Stromal cell of bone marrow (primary cell): ENCODE measurements at regions not wholly inside any gene's neighbourhood (a gene's known extent, or its start where the extent isn't known, plus 50 kb on each side); places are given as distances from the start of the nearest gene placed in this dataset.
"Not testable (repeated sequence)": the region's sequence is repeated elsewhere in the genome, so short reads cannot be mapped to it uniquely, and the experiment has no call there.

Experiments
- DNase-seq: peaks from one replicate; pipeline ENCODE4 v3.0.0-alpha.2; 2012; ENCODE audit warnings: low read depth

- not testable (repeated sequence) for DNase-seq
Measured at GRCh38 chr20:25864963-25865714, 168.5 kb upstream of the ZNF337 start.

GRCh38 chr20:25864326-25864962 lies 167.8 kb upstream of the ZNF337 start:
- no peak for DNase-seq

GRCh38 chr20:25863536-25864325 lies 167.1 kb upstream of the ZNF337 start:
- no peak for DNase-seq

DNA sequence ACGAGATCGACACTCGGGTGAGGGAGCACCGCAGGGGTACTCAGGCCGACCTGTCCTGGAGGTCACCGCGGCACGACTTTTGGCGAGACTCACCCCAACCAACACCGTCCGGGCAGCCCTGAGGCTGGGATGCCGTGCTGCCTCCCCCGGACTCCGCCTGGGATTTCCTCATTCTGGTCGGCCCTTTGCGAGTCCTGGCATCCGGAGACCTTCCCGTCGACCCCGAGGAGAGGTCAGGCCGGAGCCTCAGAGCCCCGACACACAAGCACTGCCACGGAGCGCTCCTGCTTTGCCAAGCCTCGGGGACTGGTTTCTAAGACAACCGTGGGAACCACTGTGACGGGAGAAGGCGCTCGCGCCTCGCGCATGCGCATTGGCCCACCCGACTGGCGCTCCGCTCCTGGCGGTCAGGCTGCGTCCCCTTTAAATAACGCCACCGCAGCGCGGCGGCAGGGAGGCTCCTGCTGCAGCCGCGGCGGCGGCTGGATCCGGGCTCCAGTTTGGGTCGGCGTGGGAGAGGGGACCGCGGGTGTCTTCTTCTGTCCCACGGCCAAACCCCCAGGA lies 166.4 kb upstream of the ZNF337 start:
- DNase-seq = peak; percentile 61

DNA sequence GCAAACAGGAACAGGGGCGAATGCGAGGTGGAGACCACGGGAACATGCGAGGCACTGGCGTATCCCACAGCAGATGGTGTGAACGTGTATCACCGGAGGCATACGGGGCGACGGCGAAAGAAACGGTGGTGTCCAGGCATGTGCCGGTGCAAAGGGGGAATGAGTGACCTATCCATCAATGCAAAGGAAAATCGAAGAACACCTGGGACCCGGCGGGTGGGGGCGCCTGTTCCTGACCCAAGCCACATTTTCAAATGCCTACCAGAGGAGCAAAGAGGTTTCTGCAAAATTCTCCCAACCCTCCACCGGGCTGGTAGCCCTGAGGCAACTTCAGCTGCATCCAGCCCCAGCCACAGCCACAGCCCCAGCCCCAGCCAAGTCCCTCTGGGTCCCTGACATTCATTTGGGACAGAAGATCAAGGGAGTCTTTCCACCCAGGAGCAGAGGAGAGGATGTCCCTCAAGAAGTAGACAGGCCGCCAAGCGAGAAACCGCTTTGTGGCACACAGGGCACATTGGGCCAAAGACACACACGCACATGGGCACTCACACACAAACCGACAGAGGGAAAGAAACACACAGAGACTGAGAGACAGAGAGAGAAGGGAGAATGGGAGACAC lies 164.0 kb upstream of the ZNF337 start:
- DNase-seq = no peak

GRCh38 chr20:25859649-25860530 lies 163.2 kb upstream of the ZNF337 start:
- no peak for DNase-seq

- DNase-seq = no peak
Measured at GRCh38 chr20:25858495-25859425, 162.1 kb upstream of the ZNF337 start.

GRCh38 chr20:25857091-25857788 lies 160.6 kb upstream of the ZNF337 start:
- not testable (repeated sequence) for DNase-seq

GRCh38 chr20:25856256-25856884 lies 159.7 kb upstream of the ZNF337 start:
- DNase-seq = no peak

DNA sequence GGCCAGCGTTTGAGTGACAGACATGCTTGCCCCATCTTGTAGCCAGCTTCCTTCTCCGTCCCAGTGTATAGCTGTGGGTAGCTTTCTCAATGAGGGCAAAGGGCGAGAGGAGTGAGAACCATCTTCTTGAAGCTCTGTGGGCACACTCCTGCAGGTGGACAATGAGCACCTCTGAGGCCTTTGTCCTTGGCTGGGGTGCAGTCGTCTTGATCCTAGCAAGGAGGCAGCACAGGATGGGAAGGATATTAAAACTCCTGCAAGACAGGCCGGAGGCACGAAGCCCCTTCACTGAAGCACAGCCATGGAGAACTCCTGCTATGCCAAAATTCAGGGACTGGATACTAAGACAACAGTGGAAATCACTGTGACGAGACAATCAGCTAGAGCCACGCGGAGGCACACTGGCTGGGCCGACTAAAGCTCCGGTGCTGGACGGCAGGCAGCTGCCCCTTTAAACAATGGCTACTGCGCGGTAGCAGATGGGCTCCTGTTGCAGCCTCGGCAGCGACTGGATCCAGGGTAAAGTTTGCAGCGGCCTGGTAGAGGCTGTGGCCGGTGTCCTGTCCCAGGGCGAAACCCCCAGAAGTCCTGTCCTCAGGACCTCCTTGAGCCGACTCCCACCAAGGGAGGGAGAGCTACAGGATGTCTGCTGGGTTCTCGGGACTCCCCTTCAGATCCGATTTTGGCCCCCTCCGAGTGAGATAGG lies 159.0 kb upstream of the ZNF337 start:
- DNase-seq = not testable (repeated sequence)

- DNase-seq = not testable (repeated sequence)
Measured at GRCh38 chr20:25854666-25855065, 158.0 kb upstream of the ZNF337 start.

DNA sequence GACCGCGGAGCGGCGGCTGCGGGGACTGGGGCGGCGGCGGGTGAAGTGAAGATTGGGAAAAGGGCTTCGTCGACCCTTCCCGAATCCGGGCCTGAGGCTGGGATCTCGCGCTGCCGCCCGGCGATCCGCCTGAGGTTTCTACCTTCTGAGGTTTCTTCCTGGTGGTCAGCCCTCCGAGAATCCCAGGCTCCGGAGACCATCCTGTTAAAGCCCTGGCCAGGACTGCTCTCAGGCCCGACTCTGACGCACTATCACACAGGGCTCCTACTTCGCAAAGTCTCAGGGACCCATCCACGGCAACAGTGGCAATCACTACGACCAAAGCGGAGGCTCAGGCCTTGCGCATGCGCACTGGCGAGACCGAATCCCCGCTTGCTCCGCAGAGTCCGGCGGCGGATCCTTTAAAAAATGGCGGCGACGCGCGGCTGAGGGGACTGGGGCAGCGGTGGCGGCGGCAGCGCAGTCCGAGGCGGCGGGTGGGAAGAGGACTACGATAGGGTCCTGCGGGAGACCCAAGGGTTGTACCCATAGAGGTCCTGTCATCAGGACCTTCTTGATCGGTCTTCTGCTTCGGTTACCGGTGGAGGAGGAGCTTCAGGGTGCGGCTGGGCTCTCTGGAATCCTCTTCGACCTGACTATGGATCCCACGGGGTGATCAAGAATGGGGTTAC lies 157.2 kb upstream of the ZNF337 start:
- peak; percentile 51 for DNase-seq

- DNase-seq = not testable (repeated sequence)
Measured at GRCh38 chr20:25852968-25853717, 156.5 kb upstream of the ZNF337 start.

DNA sequence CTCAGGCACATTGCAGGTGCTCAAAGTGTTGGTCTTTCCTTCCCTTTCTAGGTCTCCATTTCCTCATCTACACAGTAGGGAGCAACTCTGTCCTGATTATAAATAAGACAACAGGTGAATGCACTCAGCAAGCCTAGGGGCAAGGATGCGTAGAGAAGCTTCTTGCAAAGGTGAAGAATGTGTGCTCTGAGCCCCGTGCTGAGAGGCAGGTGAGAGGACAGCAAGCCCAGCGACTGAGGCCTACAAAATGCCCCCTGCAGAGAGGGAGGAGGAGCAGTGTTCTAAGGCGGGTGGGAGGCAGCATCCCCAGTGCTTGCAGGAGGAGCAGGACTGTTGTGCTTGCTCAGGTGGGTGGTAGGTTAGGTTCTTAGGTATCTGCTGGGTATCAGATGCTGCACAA lies 153.5 kb upstream of the ZNF337 start:
- not testable (repeated sequence) for DNase-seq

DNA sequence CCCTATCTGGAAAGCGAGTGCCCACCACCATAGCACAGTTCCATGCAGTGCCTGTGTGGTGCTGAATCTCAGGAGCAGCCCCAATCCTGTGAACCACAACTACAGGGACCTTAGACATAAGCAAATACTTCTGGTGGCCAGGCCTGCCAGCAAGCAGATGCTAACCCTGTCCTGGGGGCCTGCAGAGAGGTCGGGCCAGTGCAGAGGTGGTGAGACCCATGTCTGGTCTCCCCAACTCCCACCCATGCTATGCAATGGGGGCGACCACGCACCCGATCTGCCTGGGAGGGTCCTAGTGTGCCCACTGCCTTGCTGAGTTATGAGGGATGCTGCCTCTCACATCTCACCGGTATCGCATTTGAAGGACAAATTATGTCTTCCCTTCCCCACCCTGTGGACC lies 151.6 kb upstream of the ZNF337 start:
- no peak for DNase-seq

DNA sequence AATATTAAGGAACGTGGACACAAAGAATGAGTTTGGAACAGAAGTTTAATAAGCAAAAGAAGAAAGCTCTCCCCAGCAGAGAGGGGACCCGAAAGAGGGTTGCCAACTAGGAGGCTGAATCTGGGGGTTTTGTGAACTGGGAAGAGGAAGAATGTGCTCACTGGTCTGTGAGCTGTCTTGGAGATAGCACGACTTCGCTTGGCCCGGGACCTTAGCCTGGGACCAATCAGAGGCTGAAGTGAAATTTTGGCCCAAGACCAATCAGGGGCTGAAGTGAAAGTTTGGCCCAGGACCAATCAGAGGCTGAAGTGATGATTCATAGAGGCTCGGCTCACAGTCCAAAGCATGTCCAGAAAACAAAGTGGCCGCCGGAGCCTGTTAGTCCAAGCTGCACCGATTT lies 148.0 kb upstream of the ZNF337 start:
- not testable (repeated sequence) for DNase-seq

- not testable (repeated sequence) for DNase-seq
Measured at GRCh38 chr20:25813511-25813910, 116.9 kb upstream of the ZNF337 start.
